Stomach (tissue), 4 donors: ENCODE measurements at regions not wholly inside any gene's neighbourhood (a gene's known extent, or its start where the extent isn't known, plus 50 kb on each side); places are given as distances from the start of the nearest gene placed in this dataset.

Source experiments
- CTCF ChIP-seq, 7 experiments: fragments of 450-650 bp in 4 of 7; fragments of 200-600 bp in 3 of 7; sonication (generic) in 3 of 7; IDR thresholded peaks; one replicate each; pipeline ENCODE4 v1.5.1; 2016 to 2019; ENCODE audit warnings: antibody characterized with exemption in 7 of 7, control low read depth in 2 of 7, mild to moderate bottlenecking in 1 of 7
- POLR2A ChIP-seq, 4 donors: fragments of 450-650 bp; IDR thresholded peaks; one replicate each; pipeline ENCODE4 v1.6.1; 2016; ENCODE audit warnings: antibody characterized with exemption in 4 of 4, control low read depth in 2 of 4, mild to moderate bottlenecking in 1 of 4, moderate library complexity in 1 of 4
- POLR2AphosphoS5 ChIP-seq, 3 donors: sonication (generic); formaldehyde crosslinking; IDR thresholded peaks; one replicate each; pipeline ENCODE4 v1.6.1; 2016; ENCODE audit warnings: antibody characterized with exemption in 3 of 3

DNA sequence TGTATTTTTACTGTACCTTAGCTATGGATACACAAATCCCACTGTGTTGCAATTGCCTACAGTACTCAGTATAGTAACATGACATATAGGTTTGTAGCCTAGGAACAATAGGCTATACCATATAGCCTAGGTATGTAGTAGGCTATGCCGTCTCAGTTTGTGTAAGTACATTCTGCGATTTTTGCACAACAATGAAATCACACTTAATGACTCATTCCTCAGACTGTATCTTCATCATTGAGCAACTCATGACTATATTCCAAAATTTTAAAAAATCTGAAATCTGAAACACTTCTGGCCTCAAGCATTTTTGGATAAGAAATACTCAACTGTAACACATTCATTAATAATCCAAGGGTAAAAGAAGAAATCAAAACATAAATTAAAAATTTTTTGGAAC, 666.8 kb upstream of the GRAMD2B start:
- no peak for TF ChIP-seq CTCF (IDR thresholded peaks at IDR 0.05)
- no peak for TF ChIP-seq POLR2AphosphoS5 (IDR thresholded peaks at IDR 0.05)
- TF ChIP-seq POLR2A (IDR thresholded peaks at IDR 0.05) = no peak
